NCI-H2081 treated with DMSO at 0.1 percent for 48 hours (cell line): ENCODE measurements at regions not wholly inside any gene's neighbourhood (a gene's known extent, or its start where the extent isn't known, plus 50 kb on each side); places are given as distances from the start of the nearest gene placed in this dataset.

Experiments
- DNase-seq: peaks from one replicate; lab custom pipeline; 2025; lab: John Stamatoyannopoulos, UW

DNA sequence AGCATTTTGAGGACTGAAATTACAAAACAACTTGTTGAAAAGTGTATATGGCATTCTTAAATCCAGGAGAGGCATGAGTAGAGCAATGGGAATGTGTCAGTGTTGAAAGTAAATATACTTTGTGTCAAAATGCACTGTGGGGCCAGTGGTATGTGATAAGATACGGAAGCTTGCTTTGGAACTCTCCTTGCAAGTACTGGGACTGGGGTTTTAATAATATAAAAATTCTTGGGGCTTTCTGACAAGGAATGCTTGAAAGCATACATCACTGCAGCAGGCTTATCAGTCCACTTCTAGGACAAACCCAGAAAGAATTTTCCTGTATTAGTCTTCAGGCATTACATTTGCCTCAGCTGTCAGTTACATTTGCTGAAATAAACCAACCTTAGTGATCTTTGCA is 472.8 kb upstream of the FZD8 start:
- DNase-seq: no peak

DNA sequence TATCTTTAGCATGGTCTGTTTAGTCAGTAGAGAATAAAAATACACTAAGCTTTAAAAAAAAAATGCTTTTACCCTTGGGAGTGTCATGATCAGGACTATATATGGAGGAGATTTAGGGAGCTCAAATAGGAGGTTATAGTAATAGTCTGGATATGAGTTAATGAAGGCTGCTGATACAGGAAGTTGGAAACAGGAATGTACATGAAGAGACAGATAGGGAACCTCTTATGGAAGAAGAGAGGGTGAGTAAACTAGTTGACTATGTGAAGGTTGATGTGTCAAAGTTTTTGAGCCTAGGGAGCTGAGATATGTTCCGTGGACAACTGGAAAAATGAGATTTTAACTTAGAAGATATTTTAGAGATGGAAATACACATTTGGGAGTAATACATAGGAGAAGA is 472.0 kb upstream of the FZD8 start:
- no peak for DNase-seq

DNA sequence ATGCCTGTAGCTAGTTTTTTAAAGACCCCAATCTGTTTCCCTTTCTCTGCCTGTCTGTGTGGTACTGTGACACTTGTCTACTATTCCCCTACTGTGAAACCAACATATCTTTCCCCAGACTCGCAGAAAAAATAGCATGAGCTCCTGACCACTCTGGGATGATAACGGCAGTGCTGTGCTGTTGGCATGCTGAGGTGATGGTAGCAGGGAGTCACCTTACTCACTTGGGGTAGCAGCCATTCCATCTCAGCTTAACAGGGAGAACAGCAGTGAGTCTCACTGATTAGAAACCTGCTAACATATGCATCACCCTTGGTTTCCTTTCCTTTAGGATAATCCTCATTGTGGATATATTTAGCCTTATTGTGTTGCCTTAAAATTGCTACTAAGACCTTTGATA is 469.6 kb upstream of the FZD8 start:
- no peak for DNase-seq

DNA sequence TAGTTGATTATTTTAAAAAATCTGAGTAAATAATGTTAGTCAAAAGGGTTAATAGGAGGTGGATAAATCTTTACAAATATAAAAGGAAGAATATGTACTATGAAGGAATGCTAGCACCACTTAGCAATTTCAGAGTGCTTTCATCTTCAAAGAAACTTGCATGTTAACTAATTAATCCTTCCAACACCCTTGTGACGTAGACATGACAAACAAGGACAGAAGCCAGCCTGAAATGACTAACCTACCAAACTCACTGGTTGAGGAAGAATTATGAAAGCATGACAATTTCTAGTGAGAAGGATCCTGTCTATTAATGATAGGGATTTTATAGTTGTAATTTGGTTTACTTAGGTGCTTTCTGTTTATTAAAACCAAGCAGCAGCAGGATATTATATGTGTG is 468.0 kb upstream of the FZD8 start:
- no peak for DNase-seq

DNA sequence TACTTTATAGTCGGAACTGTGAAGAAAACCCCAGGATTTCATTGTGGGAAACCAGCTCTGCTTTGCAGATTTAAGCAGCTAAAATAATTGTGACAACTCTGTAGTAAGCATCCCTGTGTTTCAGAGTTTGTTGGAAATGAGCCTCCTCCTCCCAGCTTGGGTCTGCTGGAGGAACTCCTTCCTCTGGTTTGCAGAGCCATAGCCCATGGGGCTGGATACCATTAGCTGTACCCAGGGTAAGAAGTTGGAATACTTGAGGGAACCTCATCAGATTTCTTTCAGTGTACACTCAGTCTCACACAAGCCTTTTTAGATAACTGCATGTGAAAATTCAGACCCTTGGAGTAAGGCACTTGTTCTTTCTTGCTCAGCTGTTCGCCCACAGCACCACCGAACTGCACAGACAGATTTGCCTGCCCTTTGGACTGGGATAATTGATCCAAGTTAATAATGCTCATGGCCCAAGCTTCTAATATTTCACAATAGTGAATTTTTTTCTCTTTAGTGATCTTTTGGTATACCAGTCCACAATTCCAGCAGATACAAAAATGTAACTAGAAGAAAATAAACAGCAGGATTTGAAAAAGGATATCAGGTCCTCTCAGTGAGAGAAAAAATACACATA is 467.4 kb upstream of the FZD8 start:
- no peak for DNase-seq

DNA sequence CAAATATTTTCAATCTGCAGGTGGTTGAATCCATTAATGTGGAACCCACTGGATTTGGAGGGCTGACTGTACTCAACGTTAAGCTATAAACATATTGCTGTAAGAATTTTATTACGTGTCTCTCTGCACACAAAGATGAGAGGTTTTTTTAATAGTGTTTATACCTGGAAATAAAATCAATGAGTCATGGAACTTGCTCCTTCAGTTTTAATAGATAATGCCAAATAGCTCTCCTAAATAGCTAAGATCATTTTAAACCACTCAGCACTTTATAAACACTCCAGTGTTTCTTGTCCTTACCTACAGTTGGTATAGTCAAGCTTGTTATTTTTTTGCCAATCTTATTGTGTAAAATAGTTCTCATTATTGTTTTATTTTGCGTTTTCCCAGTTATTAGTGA is 455.6 kb upstream of the FZD8 start:
- no peak for DNase-seq

DNA sequence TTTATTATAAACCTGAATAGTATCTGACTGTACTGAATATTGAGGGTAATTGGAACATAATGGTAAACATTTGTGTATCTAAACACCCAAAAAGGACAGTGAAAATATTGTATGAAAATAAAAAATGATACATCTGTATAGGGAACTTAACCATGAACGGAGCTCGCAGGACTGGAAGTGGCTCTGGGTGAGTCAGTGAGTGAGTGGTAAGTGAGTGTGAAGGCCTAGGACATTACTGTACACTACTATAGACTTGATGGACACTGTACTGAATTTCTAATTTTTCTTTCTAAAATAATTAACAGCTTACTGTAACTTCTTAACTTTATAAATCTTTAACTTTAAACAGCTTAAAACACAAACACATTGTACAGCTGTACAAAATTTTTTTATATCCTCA is 454.5 kb upstream of the FZD8 start:
- no peak for DNase-seq

DNA sequence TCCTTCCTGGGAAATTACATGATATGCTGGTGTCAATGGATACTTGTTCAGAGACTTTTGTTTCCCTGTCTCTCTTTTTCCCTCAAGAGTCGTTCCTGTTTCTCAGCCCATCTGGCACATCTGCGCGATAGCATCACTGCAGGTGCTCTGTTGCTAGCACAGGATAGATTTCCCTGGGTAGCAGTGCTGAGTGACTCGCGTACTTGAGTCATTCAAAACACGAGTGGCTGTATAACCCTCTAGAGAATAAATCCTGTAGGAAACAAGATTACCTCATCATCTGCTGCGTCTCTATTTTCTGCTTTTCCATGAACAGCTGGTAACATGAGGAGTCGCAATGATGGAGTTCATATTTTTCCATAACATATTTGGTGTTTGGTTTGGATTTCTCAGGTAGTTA is 452.0 kb upstream of the FZD8 start:
- no peak for DNase-seq

DNA sequence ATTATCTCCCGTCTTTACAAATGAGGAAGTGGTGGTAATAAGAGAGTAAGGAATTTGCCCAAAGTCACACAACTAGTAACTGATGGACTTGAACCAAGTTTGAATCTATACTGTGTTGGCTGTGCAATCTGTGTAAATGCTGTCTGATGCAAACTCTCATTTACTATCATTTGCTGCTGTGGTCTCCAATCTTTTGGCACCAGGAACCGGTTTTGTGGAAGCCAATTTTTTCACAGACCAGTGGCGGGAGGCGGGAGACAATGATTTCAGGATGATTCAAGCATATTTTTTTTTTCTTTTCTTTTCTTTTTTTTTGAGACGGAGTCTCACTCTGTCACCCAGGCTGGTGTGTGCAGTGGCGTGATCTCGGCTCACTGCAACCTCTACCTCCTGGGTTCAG is 450.0 kb upstream of the FZD8 start:
- DNase-seq: no peak

DNA sequence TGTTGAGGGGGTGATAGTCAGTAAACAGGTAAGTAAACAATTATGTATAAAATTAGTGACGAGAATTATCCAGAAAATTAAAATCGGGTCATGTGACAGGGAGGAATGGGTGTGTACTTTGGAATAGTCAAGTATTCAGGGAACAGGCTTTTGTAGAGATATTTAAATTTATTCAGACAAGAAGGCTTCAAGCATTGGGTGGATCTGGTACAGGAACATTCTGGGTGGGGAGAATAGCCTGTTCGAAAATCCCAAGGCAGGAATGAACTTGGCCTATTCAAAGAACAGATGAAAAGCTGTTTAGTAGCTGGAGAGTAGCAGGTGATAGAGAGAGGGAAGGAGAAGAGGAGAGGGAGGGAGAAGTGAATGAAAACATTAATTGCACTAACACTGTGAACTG is 448.9 kb upstream of the FZD8 start:
- no peak for DNase-seq

DNA sequence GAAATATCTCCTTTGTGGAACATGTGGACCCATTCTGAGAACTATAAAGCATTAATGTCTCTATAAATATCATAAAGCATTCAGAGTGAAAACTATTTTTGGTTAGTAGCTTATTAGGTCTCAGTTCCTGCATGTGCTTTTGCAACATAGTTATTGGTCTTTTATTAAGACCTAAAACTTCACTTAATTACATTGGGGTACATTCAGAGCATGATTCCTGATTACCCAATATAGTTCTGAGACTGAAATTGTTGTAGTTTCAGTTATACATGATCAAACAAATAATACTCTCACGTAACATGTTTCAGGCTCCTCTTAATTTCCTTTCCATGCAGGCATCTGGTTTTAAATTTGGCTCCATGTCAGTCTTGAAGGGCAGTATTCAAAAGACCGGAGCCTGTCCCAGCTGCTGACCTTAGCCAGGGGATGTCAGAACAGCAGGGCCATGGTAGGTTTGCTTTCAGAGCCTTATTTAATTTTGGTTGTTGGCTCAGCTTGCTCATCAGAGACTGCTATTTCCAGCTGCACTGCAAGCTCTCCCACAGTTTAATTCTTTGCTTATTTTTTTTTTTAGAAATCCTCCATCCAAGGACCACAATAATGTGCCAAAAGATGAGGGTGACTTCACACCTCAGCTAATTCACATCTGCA is 447.8 kb upstream of the FZD8 start:
- DNase-seq: no peak

DNA sequence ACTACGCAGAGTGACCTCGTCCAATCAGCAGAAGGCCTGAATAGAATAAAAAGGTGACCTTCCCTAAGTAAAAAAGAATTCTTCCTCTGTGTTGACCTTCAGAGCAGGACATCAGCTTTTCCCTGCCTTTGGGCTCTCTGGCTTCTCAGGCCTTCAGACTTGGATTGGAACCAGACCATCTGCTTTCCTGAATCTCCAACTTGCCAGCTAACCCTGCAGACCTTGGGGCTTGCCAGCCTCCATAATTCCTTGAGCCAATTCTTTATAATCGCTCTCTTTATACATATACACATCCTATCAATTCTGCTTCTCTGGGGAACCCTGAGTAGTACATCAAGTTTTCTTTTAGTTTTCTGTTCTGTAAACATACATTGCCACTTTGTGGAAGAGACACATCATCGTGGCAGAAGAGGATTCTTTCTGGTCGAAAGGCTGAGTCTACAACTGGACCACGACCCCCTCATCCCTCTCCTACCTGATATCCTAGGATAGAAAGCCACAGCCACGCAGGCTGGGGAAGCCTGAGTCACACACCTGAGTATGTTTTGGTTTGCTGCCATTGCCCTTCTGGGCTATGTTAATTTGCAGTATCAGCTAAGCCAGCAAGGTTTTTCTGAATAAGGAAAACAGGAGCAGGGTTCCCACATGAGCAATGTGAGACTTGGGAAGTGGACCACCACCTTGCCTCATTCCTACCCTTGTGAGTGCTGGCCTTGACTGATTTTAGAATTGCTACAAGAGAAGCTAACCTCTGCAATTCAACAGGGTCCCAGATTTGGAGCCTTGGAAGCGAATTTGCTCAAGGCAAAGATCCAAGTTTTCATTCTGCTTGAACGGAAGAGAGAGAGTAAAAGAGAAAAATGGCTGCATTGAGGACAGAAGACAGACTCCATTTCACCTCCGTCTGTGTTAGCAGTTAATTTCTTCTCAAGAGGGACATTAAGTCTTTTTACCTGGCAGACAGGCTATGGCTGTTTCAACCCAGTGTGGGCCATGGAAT is 445.2 kb upstream of the FZD8 start:
- no peak for DNase-seq

DNA sequence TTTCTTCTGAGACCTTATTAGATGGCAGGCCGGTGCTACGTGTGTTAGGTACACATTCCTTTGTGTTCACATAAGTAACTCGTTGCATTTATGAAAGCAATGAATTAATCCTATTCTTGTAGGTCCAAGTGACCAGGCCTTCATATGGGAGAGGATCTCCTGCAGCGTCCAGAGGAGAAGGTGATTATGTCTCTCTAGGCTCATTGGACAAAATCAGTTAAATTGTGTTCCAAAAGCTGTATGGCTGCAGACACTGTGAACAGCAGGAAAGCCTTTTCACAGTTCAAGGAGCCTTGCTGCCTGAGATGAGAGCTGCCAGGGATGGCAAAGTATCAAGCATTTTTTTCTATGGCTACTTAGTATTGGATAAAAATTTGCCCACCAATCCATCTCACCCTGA is 433.1 kb upstream of the FZD8 start:
- DNase-seq: no peak

DNA sequence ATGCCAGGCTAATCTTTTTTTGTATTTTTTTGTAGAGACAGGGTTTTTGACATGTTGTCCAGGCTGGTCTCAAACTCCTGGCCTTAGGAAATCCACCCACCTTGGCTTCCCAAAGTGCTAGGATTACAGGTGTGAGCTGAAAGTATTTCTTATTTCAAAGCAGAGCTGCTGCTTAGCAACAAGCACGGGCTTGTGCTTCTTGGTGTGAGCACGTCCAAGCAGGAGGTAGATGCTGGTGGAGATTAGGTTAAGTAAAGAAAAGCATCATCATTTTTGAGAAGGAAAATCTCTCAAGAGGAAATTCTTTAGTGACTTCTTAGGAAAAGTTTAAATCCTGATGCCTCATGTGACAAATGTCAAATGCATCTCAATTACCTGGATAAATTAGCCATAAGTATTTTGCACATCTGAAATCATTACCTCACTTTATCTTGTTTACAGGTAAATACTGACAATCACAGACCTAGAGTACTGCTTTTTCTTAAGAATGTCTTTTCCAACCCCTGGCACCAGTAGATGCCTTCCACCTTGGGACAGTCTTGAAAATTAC is 431.8 kb upstream of the FZD8 start:
- no peak for DNase-seq

DNA sequence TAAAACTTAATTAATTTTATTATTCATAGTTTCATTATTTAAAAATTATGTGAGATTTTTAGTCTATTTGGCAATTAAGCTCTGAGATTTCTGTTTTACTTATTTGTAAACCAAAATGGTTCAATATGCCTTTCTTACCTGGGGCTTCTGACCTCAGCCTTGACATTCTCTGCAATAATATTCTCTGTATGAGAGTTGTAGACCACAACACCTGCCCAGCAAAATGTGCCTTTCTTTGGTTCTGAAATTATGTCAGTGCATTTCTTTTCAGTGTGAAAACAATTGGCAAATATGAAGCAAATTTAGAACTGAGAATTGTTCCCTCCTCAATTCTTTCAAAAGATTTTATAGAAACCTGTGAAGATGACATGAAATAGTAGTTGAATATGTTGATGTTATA is 426.4 kb upstream of the FZD8 start:
- no peak for DNase-seq

DNA sequence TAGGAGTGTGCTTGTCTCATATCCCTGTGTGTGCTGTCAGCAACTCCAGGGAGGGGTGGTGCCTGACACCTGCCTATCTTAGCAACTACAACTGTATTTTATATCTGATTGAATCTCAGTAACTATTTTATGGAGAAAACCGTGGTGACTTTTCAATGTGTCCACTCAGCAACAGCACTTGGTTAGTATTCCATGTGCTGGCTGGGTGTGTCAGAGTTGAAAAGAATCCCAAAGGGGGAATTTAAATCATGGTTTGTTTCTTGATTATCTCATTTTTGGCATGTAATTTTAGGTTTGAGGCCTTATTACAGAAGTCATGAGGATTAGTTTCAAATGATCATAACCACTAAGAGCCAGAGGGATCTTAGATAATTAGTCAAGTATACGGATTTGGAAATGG is 425.7 kb upstream of the FZD8 start:
- DNase-seq: no peak

DNA sequence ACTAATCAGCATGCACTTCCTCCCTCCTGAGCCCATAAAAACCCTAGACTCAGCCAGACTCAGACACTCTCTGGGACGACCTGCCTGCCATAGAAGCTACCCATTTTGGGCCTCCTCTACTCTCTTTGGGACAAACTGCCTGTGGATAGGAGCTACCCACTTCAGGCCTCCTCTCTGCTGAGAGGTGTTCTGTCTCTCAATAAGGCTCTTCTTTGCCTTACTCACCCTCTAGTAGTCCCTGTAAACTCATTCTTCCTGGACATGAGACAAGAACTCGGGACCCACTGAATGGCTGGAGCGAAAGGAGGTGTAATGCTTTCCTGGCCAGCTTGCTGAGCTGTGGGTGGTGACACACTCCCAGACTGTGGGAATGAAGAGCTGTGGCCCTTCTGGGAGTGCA is 424.8 kb upstream of the FZD8 start:
- no peak for DNase-seq

DNA sequence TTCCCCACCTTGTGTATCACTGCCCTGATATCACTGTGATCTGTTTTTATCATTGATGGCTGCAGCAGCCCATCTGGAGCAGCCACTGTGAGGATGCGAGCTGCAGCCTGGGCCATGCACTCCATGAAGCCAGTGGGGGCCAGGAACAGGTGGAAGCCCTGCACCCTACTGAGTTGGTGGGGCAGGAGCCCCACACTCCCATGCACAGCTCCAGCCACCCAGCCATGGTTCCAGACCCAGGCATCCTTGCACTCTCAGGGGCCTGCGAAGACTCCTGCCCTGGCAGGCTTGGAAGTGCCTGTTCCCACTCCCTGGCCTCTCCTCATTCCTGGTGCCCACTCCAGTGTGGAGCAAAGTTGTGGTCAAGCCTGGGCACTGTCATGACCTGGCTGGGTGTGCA is 424.0 kb upstream of the FZD8 start:
- no peak for DNase-seq

DNA sequence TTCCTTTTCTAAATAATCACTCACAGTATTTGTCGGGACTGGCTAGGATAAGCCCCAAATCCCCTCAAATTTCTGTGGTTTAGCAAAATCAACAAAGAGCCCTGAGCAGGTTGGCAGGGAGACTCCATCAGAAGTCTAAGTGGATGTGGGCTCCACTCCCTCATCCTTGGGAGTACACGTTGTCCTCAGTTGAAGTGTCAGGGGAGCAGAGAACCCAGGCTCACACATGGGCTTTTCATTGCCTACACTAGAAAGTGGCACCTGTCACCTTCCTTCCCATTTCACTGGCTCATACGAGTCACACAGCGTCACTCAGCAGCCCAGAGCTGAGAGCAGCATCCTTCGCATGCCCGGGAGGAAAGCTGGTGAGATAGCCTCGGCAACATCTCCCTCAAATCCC is 421.3 kb upstream of the FZD8 start:
- no peak for DNase-seq

DNA sequence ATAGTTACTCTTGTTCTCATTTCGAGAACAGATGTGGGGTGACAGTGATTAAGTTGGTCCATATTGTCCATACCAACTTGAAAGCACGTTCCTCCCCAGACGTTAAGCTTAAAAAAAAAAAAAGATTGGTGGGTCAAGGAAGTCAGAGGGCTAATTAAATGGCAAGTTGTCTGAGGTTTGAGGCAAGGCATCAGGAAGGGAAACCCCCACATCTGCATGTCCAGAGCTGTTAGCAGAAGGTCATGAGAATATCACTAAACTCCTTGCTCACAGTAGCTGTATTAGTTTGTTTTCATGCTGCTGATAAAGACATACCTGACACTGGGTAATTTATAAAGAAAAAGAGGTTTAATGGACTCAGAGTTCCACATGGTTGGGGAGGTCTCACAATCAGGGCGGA is 415.6 kb upstream of the FZD8 start:
- no peak for DNase-seq

DNA sequence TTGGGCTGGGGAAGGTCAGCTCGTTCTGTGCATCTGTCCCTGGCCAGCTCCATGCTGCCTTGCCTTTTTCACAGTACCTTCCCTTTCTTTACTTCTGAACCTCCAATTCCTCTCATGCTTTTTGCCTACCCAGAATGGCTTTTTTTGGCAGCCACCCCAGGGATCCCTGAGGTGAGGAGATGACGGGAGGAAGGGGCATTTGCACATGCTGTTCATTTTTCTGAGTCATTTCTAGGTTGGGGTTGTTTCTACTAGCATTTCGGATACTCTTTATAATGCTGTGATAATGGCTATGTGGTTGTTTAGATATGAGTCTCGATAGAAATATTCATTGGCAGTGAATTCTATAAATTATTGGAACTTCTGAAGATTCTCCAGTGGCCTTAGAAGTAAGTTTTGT is 415.1 kb upstream of the FZD8 start:
- no peak for DNase-seq

DNA sequence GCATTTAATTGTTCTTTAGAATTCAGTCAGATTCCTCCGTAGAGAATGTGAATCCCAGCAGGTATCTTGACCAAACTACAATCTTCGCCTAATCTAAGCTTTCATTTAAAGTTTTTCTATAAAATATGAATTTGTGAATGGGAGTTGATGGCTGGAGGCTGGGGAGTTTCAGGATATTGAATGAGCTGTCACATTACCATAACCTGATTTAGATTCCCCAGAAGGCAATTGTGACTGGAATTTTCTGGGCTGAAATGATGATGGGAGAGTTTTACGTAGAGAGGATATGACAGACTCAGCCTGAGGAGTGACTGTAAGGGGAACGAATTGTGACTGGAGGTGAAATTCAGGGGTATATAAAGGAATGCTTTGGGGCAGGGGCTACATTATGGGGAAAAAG is 411.7 kb upstream of the FZD8 start:
- no peak for DNase-seq

DNA sequence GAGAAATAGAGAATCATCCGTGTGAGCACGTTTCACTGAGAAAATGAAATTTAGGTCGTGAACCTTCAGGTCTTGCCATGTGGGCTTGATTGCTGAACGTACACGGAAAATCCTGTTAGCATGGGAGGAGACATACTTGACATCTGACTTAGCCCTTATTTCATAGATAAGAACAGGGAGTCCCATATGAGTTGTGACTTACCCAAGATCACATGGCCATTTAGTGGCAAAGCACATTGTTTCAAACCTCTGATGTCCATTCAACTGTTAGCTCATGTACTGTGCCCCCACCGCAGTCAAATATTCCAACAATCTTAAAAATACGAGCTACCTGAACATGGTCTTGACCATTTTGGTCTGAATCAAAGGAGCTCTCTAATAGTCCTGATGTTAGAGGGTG is 411.2 kb upstream of the FZD8 start:
- DNase-seq: no peak
